GM12875 (cell line): ENCODE measurements at regions not wholly inside any gene's neighbourhood (a gene's known extent, or its start where the extent isn't known, plus 50 kb on each side); places are given as distances from the start of the nearest gene placed in this dataset.

ENCODE experiments used
- H3K4me3 ChIP-seq: one replicate; pipeline ENCODE4 v1.5.1; 2011; ENCODE audit warnings: low read depth, low read length, control low read depth
- TF ChIP-seq, protein P1 (sequence below): IDR thresholded peaks from 2 replicates; pipeline ENCODE4 v1.5.1; 2011; ENCODE audit warnings: low read depth, mild to moderate bottlenecking, control low read depth, inconsistent platforms, low read length, moderate library complexity, borderline replicate concordance; ENCODE audit not compliant: insufficient read depth

DNA sequence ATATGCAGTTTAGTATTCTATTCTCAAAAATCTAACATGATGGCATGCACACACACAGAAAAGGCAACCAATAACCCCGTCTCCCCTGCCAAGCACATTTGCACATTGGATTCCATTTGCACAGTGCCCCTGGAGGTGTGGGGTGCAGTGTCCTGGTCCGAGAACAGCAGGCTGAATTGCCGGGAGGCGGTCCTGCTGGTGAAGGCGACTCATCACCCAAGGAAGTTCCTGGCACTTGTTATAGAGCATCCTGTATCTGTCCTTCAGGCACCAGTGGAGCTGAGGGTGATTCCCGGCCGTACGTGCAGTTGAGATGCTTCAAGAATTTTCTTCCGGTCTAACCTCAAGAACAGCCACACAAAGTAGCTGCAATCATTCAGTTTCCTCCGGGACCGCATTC lies 73.0 kb upstream of the RAB12 start:
- TF ChIP-seq, protein P1, sequence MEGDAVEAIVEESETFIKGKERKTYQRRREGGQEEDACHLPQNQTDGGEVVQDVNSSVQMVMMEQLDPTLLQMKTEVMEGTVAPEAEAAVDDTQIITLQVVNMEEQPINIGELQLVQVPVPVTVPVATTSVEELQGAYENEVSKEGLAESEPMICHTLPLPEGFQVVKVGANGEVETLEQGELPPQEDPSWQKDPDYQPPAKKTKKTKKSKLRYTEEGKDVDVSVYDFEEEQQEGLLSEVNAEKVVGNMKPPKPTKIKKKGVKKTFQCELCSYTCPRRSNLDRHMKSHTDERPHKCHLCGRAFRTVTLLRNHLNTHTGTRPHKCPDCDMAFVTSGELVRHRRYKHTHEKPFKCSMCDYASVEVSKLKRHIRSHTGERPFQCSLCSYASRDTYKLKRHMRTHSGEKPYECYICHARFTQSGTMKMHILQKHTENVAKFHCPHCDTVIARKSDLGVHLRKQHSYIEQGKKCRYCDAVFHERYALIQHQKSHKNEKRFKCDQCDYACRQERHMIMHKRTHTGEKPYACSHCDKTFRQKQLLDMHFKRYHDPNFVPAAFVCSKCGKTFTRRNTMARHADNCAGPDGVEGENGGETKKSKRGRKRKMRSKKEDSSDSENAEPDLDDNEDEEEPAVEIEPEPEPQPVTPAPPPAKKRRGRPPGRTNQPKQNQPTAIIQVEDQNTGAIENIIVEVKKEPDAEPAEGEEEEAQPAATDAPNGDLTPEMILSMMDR = no peak
- no peak overlapping the region for H3K4me3 ChIP-seq

GRCh38 chr18:8536922-8537321 lies 72.3 kb upstream of the RAB12 start:
- TF ChIP-seq, protein P1 = no peak
- H3K4me3 ChIP-seq = no peak overlapping the region

DNA sequence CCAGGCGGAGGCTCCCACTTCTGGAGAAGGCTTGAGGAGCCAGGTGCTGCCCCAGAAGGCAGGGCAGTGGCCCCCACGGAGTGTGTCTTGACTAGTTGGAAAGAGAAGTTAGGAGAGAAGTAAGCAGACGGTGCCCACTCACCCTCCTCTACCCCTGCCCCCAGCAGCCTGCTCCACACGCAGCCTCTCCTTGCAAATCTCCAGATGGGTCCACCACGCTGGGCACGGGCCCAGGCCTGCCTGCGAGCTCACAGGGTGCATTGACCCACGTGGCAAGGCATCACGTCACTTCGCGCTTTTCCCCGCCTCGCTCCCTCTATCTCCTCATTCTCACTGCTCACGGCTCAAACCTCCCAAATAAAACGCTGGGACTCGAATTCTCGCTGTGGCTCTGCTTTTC lies 71.8 kb upstream of the RAB12 start:
- no peak overlapping the region for H3K4me3 ChIP-seq
- TF ChIP-seq, protein P1 = no peak

GRCh38 chr18:8538935-8539334 lies 70.3 kb upstream of the RAB12 start:
- H3K4me3 ChIP-seq = no peak overlapping the region
- TF ChIP-seq, protein P1 = no peak

- TF ChIP-seq, protein P1 = no peak
- H3K4me3 ChIP-seq = no peak overlapping the region
These were observed 62.6 kb upstream of the RAB12 start for GRCh38 chr18:8546677-8547076.

DNA sequence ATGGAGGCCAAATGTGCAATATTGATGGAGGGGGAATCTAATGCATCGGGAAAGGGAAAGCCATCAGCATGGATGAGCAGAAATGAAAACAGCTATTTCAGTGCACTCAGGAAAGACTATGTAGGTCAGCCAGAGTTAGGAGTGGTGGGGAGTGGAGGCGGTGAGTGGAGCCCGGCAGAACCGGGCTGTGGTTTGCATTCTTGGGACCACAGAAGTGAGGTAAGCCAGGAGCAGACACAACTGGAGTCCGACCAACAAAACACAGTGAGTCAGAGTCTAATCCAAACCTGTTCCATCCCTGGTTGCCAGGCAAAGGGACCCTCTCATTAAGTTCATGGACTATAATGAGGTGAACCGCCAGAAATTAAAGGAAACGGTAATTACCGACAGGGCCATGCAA lies 61.1 kb upstream of the RAB12 start:
- TF ChIP-seq, protein P1 = no peak
- H3K4me3 ChIP-seq = no peak overlapping the region

- no peak overlapping the region for H3K4me3 ChIP-seq
- TF ChIP-seq, protein P1 = no peak
These were observed 59.9 kb upstream of the RAB12 start for GRCh38 chr18:8549254-8549757.
